HG02678 (cell line): ENCODE measurements at regions not wholly inside any gene's neighbourhood (a gene's known extent, or its start where the extent isn't known, plus 50 kb on each side); places are given as distances from the start of the nearest gene placed in this dataset.

ENCODE experiments used
- ATAC-seq: cut with Tn5 transposase; IDR thresholded peaks from one replicate; pipeline ENCODE4 v1.9.1; 2021; ENCODE audit warnings: mild to moderate bottlenecking, moderate library complexity; ENCODE audit not compliant: unreplicated experiment

GRCh38 chr10:61319386-61320256 lies 133.6 kb downstream of the TMEM26 start:
- ATAC-seq, result no peak

DNA sequence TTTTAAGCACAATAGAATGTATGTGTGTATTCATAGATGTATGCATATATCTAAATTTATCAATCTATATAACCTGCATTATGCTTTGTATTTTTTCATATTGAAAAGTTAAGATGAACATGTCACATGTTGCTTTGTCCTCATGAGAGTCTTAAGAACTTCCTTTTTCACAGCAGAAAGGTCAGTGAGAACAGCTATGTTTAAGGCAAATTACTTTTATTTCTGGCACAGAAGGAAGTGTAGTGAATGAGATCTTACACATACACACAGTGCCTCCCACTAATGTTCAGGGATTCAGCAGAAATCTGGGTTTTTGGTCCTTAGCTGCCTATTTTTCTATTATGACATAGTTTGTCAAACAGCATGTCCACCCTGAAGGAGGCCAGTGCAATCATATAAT lies 134.8 kb downstream of the TMEM26 start:
- ATAC-seq, result no peak

- ATAC-seq, result no peak
Measured at GRCh38 chr10:61317706-61318105, 135.5 kb downstream of the TMEM26 start.

GRCh38 chr10:61316676-61317265 lies 136.4 kb downstream of the TMEM26 start:
- ATAC-seq, result no peak

- ATAC-seq, result no peak
Measured at GRCh38 chr10:61314273-61314672, 138.9 kb downstream of the TMEM26 start.

DNA sequence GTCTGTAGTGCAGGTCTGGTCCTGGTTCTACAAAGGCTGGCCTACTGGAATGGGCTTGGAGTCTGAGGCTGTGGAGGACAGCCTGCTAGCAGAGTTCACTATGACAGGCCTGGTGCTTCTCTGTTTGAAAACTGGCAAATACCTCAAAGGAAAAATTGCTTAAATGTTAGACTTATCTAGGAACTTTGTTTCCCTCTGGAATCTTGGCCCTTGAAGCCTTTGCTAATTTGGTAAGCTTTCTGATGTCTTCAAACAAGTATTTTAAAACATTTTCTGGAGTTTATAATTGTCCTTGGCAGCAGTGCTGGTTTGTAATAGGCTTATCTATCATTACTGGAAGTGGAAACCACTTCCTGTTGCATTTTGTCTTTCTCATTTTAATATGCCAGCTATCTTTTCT lies 139.7 kb downstream of the TMEM26 start:
- ATAC-seq, result no peak

DNA sequence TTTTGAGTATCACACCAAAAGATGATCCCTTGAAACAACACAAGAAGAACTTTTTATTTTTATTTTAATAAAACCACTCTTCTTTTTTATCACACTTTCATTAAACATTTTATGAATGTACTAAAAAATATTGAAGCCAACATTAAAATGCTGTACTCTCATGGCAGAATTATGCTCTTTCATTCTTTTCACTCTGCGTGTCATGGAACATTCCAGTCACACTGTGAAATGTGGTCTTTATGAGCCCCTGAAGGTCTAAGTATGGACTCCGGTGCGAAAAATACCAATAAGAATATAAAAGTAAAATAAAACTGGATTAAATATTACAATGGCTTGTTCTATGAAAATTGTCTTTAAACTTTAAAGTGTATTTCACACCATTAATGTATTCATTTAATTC lies 148.4 kb downstream of the TMEM26 start:
- no peak for ATAC-seq

DNA sequence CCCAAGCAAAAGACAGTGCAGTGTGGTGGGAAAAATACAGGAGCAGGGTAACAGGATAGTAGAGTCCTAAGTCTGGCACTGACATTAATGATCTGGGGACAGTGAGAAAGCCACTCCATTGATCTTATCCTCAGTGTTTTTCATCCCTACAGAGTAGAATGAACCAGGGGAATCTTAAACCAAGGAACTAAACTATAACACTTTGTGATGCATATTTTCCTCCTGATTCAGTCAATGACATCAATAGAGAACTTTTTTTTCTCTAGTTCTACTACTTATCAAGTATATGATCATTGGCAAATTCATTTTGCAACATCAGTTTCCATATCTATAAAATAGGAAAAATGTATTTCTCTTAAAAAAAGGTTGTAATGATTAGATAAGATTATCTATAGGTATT lies 151.1 kb downstream of the TMEM26 start:
- no peak for ATAC-seq

DNA sequence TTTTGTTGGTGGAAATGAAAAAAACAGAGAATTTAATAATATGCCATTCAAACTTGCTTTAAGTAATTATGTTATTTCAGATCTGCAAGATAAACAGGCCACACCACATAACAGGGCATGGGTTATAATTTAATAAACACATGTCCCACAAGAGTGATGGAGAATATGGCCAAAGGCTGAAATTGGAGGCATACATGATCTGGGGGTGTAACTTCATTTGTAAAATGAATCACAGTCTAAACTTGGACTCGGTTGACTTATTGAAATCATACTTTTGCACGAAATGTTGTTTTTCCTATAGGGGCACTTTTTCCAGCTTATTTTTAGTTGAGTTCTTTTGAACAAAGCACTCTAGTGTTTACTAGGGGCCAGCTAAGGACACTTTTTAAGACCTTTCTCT lies 151.6 kb downstream of the TMEM26 start:
- ATAC-seq, result no peak

GRCh38 chr10:61299841-61300240 lies 153.3 kb downstream of the TMEM26 start:
- ATAC-seq, result no peak

- no peak for ATAC-seq
Measured at GRCh38 chr10:61299156-61299555, 154.0 kb downstream of the TMEM26 start.

DNA sequence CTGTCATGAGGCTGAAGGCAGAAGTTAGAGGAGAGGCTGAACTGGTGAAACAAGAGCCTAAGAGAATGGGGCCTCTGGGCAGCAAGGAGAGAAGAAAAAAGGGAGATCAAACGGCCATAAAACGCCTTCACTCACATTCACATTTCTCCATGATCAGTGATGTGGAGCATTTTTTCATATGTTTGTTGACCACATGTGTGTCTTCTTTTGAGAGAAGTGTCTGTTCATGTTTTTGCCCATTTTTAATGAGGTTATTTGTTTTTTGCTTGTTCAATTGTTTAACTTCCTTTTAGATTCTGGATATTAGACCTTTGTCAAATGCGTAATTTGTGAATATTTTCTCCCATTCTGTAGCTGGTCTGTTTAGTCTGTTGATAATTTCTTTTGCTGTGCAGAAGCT lies 155.0 kb downstream of the TMEM26 start:
- no peak for ATAC-seq

GRCh38 chr10:61296161-61296560 lies 157.0 kb downstream of the TMEM26 start:
- ATAC-seq, result no peak

GRCh38 chr10:61294131-61294530 lies 159.1 kb downstream of the TMEM26 start:
- no peak for ATAC-seq

DNA sequence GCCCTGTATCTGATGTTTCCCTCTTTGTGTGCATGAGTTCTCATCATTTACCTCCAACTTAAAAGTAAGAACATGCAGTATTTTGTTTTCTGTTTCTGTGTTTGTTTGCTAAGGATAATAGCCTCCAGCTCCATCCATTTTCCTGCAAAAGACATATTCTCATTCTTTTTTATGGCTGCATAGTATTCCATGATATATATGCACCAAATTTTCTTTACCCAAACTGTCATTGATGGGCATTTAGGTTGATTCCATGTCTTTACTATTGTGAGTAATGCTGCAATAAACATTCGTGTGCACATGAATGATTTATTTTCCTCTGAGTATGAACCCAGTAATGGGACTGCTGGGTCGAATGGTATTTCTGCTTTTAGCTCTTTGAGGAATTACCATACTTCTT lies 163.4 kb downstream of the TMEM26 start:
- no peak for ATAC-seq

- peak; percentile 100 for ATAC-seq
Measured at GRCh38 chr10:61286686-61287085, 166.5 kb downstream of the TMEM26 start.

- no peak for ATAC-seq
Measured at GRCh38 chr10:61285749-61286148, 167.4 kb downstream of the TMEM26 start.

GRCh38 chr10:61284222-61284890 lies 168.8 kb downstream of the TMEM26 start:
- ATAC-seq, result no peak

DNA sequence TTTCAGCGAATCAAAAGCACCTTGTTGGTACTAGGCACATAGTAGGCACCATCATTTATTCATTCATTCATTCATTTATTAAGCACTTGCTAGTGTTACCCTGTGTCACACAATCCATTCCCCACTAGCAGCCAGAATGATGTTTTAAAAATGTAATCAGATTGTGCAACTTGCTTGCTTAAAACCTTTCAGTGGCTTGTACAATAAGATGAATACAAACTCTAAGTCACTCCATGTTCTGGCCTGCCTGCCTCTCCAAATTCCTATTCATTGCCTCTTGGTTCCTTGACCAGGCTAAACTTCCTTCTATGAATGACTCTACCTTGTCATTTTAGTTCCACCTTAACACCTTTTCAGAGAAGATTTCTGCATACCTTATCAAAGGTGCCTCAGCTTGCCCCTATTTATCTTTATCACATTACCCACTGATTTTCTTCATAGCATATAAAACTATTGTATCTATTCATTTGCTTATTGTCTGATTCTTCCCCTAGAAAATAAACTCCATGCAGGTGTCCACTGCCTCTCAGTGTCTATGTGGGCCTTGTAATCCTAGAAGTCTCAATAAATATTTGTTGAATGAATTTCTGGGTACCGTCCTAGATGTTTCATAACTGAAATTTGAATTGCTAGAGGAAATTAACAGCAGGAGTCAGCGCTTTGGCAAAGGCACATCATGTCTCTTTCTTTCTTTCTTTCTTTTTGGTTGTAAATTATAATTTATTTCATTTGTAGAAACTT lies 169.5 kb downstream of the TMEM26 start:
- no peak for ATAC-seq

DNA sequence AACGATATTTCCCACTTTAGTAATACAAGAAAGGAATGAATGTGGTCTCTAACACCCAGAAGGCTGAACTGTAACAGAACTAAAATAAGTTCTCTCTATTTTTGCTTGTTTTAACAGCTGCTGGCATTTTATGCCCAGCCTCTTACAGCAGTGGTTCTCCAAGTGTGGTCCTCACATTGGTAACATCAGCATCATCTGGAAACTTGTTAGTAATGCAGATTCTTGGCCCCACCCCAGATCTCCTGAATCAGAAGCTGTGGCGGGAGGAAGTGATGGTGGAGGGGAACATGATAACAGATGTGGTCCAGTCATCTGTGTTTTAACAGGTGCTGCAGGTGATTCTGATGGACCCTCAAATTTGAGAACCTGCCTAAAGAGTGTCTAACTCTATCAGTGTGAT lies 170.1 kb downstream of the TMEM26 start:
- no peak for ATAC-seq

GRCh38 chr10:61280303-61280702 lies 172.9 kb downstream of the TMEM26 start:
- ATAC-seq, result no peak
